NCI-H2107 treated with DMSO at 0.1 percent for 48 hours (cell line): ENCODE measurements at regions not wholly inside any gene's neighbourhood (a gene's known extent, or its start where the extent isn't known, plus 50 kb on each side); places are given as distances from the start of the nearest gene placed in this dataset.
"Not testable (repeated sequence)": the region's sequence is repeated elsewhere in the genome, so short reads cannot be mapped to it uniquely, and the experiment has no call there.

Experiments
- DNase-seq: peaks from one replicate; lab custom pipeline; 2025; ENCODE audit not compliant: unreplicated experiment; lab: John Stamatoyannopoulos, UW

GRCh38 chr7:51426163-51426562, 109.6 kb upstream of the COBL start:
- no peak for DNase-seq

- DNase-seq: not testable (repeated sequence)
Observed at GRCh38 chr7:51409934-51410333, 93.3 kb upstream of the COBL start.

GRCh38 chr7:51397608-51398007, 81.0 kb upstream of the COBL start:
- DNase-seq: not testable (repeated sequence)

GRCh38 chr7:51393003-51393402, 76.4 kb upstream of the COBL start:
- not testable (repeated sequence) for DNase-seq

GRCh38 chr7:51389952-51390351, 73.3 kb upstream of the COBL start:
- not testable (repeated sequence) for DNase-seq

- not testable (repeated sequence) for DNase-seq
Observed at GRCh38 chr7:51389216-51389812, 72.7 kb upstream of the COBL start.

GRCh38 chr7:51388241-51388640, 71.6 kb upstream of the COBL start:
- DNase-seq: not testable (repeated sequence)

GRCh38 chr7:51386806-51387568, 70.4 kb upstream of the COBL start:
- DNase-seq: not testable (repeated sequence)

- DNase-seq: not testable (repeated sequence)
Observed at GRCh38 chr7:51386184-51386583, 69.6 kb upstream of the COBL start.

- DNase-seq: not testable (repeated sequence)
Observed at GRCh38 chr7:51382243-51382642, 65.6 kb upstream of the COBL start.

- DNase-seq: no peak
Observed at GRCh38 chr7:51376420-51377092, 59.9 kb upstream of the COBL start.

GRCh38 chr7:51374936-51375335, 58.3 kb upstream of the COBL start:
- no peak for DNase-seq

GRCh38 chr7:51373607-51374006, 57.0 kb upstream of the COBL start:
- DNase-seq: not testable (repeated sequence)

GRCh38 chr7:51369746-51370145, 53.1 kb upstream of the COBL start:
- no peak for DNase-seq

GRCh38 chr7:51369228-51369627, 52.6 kb upstream of the COBL start:
- peak; percentile 53 for DNase-seq

- DNase-seq: no peak
Observed at GRCh38 chr7:51368334-51368733, 51.7 kb upstream of the COBL start.

GRCh38 chr7:51367614-51367968, 51.0 kb upstream of the COBL start:
- DNase-seq: no peak

- peak; percentile 88 for DNase-seq
Observed at GRCh38 chr7:51366930-51367613, 50.5 kb upstream of the COBL start.
